HG03280 (cell line): ENCODE measurements at regions not wholly inside any gene's neighbourhood (a gene's known extent, or its start where the extent isn't known, plus 50 kb on each side); places are given as distances from the start of the nearest gene placed in this dataset.
"Not testable (repeated sequence)": the region's sequence is repeated elsewhere in the genome, so short reads cannot be mapped to it uniquely, and the experiment has no call there.

Source experiments
- ATAC-seq: cut with Tn5 transposase; IDR thresholded peaks from one replicate; pipeline ENCODE4 v1.9.1; 2021; ENCODE audit warnings: mild to moderate bottlenecking, moderate library complexity; ENCODE audit not compliant: unreplicated experiment

GRCh38 chr3:103829723-103830326, 1395.0 kb downstream of the ZPLD1 start:
- no peak for ATAC-seq

- ATAC-seq, result no peak
Measured at GRCh38 chr3:103847081-103848062, 1412.6 kb downstream of the ZPLD1 start.

- no peak for ATAC-seq
Measured at GRCh38 chr3:103851793-103852192, 1417.0 kb downstream of the ZPLD1 start.

GRCh38 chr3:103862415-103862814, 1427.6 kb downstream of the ZPLD1 start:
- no peak for ATAC-seq

- no peak for ATAC-seq
Measured at GRCh38 chr3:103863381-103863780, 1428.6 kb downstream of the ZPLD1 start.

GRCh38 chr3:103866113-103866512, 1431.3 kb downstream of the ZPLD1 start:
- ATAC-seq, result no peak

GRCh38 chr3:103873021-103873420, 1438.2 kb downstream of the ZPLD1 start:
- ATAC-seq, result no peak

GRCh38 chr3:103873897-103874545, 1439.2 kb downstream of the ZPLD1 start:
- ATAC-seq, result no peak

- ATAC-seq, result not testable (repeated sequence)
Measured at GRCh38 chr3:103881809-103882208, 1447.0 kb downstream of the ZPLD1 start.

GRCh38 chr3:103889675-103890074, 1454.9 kb downstream of the ZPLD1 start:
- no peak for ATAC-seq

- ATAC-seq, result no peak
Measured at GRCh38 chr3:103894162-103894822, 1459.5 kb downstream of the ZPLD1 start.

- ATAC-seq, result no peak
Measured at GRCh38 chr3:103899328-103899727, 1464.5 kb downstream of the ZPLD1 start.

GRCh38 chr3:103904991-103905390, 1461.7 kb upstream of the ALCAM start:
- no peak for ATAC-seq

GRCh38 chr3:103906304-103906703, 1460.4 kb upstream of the ALCAM start:
- ATAC-seq, result no peak

GRCh38 chr3:103906808-103907207, 1459.9 kb upstream of the ALCAM start:
- no peak for ATAC-seq

- no peak for ATAC-seq
Measured at GRCh38 chr3:103907567-103907966, 1459.1 kb upstream of the ALCAM start.

- ATAC-seq, result no peak
Measured at GRCh38 chr3:103909395-103909794, 1457.3 kb upstream of the ALCAM start.

GRCh38 chr3:103918336-103918735, 1448.4 kb upstream of the ALCAM start:
- ATAC-seq, result no peak

GRCh38 chr3:103919327-103919726, 1447.4 kb upstream of the ALCAM start:
- no peak for ATAC-seq

- ATAC-seq, result no peak
Measured at GRCh38 chr3:103923907-103924306, 1442.8 kb upstream of the ALCAM start.

GRCh38 chr3:103924544-103924943, 1442.2 kb upstream of the ALCAM start:
- ATAC-seq, result no peak
